ENCODE measurements at regions not wholly inside any gene's neighbourhood (a gene's known extent, or its start where the extent isn't known, plus 50 kb on each side); places are given as distances from the start of the nearest gene placed in this dataset.
"Not testable (repeated sequence)": the region's sequence is repeated elsewhere in the genome, so short reads cannot be mapped to it uniquely, and the experiment has no call there.

DNA sequence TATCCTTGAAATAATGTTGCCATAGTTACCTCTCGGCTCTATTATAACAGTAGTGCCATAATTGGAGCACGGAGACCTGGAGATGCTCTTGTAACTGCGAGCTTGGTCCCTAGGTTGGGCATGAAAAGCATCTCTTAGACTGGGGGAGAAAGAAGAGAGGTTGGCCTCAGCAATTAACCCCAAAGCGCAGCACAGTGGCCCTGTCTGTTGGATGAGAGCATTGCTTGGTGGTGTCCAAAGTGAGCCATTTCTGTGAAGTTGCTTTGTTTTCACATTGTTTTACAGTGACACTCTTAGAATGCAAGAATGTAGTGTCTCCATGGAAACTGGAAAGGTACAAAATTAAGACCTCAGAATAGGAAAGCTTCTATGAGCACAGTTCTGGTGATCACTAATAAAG lies 660.7 kb upstream of the EEF2KMT start:
- Histone ChIP-seq H3K27me3 (ENCODE audit: control insufficient read depth, insufficient read depth, low read length) (no peaks in the 10 kb centered on the region), H3K4me3 (ENCODE audit: low read depth, low read length) (no peak overlapping the region), H3K36me3 (ENCODE audit: control insufficient read depth, insufficient read depth, low read length) (no peaks in the 10 kb centered on the region)
- DNase-seq (ENCODE audit: low read depth) = no peak
- CTCF ChIA-PET = no interaction called here
- POLR2A ChIA-PET = no interaction called here
- TF ChIP-seq, protein P1, sequence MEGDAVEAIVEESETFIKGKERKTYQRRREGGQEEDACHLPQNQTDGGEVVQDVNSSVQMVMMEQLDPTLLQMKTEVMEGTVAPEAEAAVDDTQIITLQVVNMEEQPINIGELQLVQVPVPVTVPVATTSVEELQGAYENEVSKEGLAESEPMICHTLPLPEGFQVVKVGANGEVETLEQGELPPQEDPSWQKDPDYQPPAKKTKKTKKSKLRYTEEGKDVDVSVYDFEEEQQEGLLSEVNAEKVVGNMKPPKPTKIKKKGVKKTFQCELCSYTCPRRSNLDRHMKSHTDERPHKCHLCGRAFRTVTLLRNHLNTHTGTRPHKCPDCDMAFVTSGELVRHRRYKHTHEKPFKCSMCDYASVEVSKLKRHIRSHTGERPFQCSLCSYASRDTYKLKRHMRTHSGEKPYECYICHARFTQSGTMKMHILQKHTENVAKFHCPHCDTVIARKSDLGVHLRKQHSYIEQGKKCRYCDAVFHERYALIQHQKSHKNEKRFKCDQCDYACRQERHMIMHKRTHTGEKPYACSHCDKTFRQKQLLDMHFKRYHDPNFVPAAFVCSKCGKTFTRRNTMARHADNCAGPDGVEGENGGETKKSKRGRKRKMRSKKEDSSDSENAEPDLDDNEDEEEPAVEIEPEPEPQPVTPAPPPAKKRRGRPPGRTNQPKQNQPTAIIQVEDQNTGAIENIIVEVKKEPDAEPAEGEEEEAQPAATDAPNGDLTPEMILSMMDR (IDR thresholded peaks at IDR 0.05; ENCODE audit: insufficient read depth, low read depth, low read length) = no peak

DNA sequence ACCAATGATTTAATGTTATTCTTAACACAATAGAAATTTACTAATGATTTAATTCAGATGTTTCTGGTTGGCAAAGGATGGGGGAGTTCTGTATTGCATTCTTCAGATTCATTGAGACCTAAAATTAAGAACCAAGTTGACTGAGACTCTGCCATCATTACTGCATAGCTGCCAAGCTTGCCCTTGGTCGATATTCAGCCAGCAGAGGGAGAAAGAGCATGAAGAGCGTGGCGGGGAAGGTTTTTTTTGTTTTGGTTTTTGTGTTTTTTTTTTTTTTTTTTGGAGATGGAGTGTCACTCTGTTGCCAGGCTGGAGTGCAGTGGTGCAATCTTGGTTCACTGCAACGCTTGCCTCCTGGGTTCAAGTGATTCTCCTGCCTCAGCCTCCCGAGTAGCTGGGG lies 659.4 kb upstream of the EEF2KMT start:
- CTCF ChIA-PET = no interaction called here
- TF ChIP-seq, protein P1 (IDR thresholded peaks at IDR 0.05; ENCODE audit: insufficient read depth, low read depth, low read length) = no peak
- no peak for DNase-seq (ENCODE audit: low read depth)
- no peaks in the 10 kb centered on the region for H3K27me3 ChIP-seq (ENCODE audit: control insufficient read depth, insufficient read depth, low read length)
- POLR2A ChIA-PET = no interaction called here
- H3K4me3 ChIP-seq (ENCODE audit: low read depth, low read length) = no peak overlapping the region
- no peaks in the 10 kb centered on the region for H3K36me3 ChIP-seq (ENCODE audit: control insufficient read depth, insufficient read depth, low read length)

DNA sequence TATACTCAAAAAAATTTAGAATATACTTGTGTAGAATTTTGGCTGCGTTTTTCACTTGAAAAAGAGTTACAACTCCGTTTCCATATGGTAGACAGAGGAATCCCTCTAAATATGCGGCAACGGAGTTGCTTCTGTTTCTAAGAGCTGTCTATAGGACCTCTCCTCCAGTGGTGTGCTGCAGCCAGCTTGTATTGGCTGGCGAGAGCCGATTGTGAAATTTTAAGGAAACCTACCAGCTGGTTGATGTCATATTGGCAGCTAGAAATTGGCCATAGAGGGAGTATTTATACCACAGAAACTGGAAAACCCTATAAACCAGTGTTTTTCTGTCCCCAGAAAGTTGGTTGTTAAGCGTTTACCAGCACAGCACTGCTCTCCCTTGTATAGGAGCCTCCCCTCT lies 655.8 kb upstream of the EEF2KMT start:
- Histone ChIP-seq H3K4me3 (ENCODE audit: low read depth, low read length) (no peak overlapping the region), H3K36me3 (ENCODE audit: control insufficient read depth, insufficient read depth, low read length) (no peaks in the 10 kb centered on the region), H3K27me3 (ENCODE audit: control insufficient read depth, insufficient read depth, low read length) (no peaks in the 10 kb centered on the region)
- ChIA-PET POLR2A (no interaction called here), CTCF (interaction anchor here (0.7 kb wide), 1 partner anchor 11 kb away, joined by 4 read pairs; no protein-coding TSS in a partner anchor)
- DNase-seq (ENCODE audit: low read depth) = no peak
- TF ChIP-seq, protein P1 (IDR thresholded peaks at IDR 0.05; ENCODE audit: insufficient read depth, low read depth, low read length) = no peak

DNA sequence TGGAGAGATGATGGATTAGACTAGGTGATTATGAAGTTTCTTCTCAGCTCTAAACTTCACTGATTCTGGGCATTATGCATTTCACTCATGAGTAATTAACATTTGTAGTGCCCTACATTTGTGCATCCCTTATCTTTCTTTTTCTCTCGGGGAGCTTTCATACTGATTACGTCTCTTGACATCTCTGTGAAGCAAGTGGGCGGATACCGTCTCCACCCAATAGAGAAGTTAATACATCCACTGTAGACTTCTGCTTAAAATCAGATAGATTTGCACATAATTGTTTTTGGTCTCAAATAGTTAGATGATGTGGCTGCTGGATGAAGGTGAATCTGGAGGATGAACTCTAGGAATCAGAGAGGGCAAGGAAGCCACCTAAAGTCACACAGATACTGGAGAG lies 653.6 kb upstream of the EEF2KMT start:
- POLR2A ChIA-PET = no interaction called here
- no peak for DNase-seq (ENCODE audit: low read depth)
- no peaks in the 10 kb centered on the region for H3K27me3 ChIP-seq (ENCODE audit: control insufficient read depth, insufficient read depth, low read length)
- no peaks in the 10 kb centered on the region for H3K36me3 ChIP-seq (ENCODE audit: control insufficient read depth, insufficient read depth, low read length)
- CTCF ChIA-PET = no interaction called here
- H3K4me3 ChIP-seq (ENCODE audit: low read depth, low read length) = no peak overlapping the region
- TF ChIP-seq, protein P1 (IDR thresholded peaks at IDR 0.05; ENCODE audit: insufficient read depth, low read depth, low read length) = no peak

DNA sequence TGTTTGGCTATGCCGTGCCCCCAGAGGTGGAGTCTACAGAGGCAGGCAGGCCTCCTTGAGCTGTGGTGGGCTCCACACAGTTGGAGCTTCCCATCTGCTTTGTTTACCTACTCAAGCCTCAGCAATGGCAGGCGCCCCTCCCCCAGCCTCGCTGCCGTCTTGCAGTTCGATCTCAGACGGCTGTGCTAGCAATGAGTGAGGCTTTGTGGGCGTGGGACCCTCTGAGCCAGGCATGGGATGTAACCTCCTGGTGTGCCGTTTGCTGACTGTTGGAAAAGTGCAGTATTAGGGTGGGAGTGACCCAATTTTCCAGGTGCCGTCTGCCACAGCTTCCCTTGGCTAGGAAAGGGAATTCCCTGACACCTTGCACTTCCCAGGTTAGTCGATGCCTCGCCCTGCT lies 652.8 kb upstream of the EEF2KMT start:
- POLR2A ChIA-PET; H3K4me3 ChIP-seq (ENCODE audit: low read depth, low read length); DNase-seq (ENCODE audit: low read depth); H3K36me3 ChIP-seq (ENCODE audit: control insufficient read depth, insufficient read depth, low read length); H3K27me3 ChIP-seq (ENCODE audit: control insufficient read depth, insufficient read depth, low read length); CTCF ChIA-PET: not testable (repeated sequence)

DNA sequence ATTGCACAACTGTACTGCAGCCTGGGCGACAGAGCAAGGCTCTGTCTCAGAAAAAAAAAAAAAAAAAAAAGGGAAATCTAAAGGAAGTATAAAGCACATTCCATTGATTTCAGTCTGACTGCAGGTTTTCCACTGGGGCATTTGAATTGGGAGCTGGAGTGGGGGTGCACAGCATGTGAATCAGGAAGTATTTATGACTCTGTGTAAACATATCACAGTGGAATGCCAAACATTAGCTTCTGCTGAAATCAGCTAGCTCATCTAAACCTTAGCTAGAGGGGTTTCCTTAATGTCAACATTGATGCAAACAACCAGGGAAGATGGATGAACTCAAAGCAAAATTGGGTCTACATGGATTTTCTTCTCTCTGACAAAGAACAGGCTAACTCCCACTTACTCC lies 641.0 kb upstream of the EEF2KMT start:
- POLR2A ChIA-PET = no interaction called here
- DNase-seq (ENCODE audit: low read depth) = no peak
- TF ChIP-seq, protein P1 (IDR thresholded peaks at IDR 0.05; ENCODE audit: insufficient read depth, low read depth, low read length) = no peak
- CTCF ChIA-PET = no interaction called here
- H3K4me3 ChIP-seq (ENCODE audit: low read depth, low read length) = no peak overlapping the region
- H3K36me3 ChIP-seq (ENCODE audit: control insufficient read depth, insufficient read depth, low read length) = no peaks in the 10 kb centered on the region
- H3K27me3 ChIP-seq (ENCODE audit: control insufficient read depth, insufficient read depth, low read length) = no peaks in the 10 kb centered on the region
